ENCODE measurements at regions not wholly inside any gene's neighbourhood (a gene's known extent, or its start where the extent isn't known, plus 50 kb on each side); places are given as distances from the start of the nearest gene placed in this dataset.

DNA sequence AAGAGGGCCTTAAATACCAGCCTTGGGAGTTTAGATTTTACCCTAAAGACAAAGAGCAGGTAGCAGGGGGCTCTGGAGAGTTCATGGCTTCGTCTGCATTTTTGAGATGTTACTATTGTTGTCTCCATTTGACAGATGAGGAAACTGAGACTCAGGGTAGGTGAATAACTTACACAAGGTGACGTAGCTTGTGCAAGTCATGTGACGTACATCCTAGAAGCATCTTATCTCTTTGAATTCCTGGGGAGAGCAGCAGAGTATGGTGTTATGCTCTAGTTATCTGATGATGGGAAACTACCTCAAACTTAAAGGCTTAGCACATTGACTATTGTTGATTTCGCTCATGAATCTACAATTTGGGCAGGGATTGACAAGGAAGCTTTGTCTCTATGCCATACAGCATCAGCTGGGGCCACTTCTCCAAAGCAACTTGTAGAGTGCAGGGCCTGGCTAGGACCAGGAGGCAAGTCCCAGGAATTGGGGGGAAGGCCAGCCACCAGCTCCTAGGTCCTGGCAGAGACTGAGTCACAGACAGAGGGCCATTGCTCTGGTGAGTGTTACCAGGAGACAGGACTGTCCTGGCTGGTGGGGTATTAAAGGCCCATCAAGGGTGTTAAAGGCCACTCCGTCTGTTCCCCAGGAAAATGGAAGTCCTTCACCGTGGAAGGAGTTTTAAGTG lies 52.1 kb upstream of the TSKU start:
- no peak overlapping the region for H3K27ac ChIP-seq
- TF ChIP-seq, protein P1, sequence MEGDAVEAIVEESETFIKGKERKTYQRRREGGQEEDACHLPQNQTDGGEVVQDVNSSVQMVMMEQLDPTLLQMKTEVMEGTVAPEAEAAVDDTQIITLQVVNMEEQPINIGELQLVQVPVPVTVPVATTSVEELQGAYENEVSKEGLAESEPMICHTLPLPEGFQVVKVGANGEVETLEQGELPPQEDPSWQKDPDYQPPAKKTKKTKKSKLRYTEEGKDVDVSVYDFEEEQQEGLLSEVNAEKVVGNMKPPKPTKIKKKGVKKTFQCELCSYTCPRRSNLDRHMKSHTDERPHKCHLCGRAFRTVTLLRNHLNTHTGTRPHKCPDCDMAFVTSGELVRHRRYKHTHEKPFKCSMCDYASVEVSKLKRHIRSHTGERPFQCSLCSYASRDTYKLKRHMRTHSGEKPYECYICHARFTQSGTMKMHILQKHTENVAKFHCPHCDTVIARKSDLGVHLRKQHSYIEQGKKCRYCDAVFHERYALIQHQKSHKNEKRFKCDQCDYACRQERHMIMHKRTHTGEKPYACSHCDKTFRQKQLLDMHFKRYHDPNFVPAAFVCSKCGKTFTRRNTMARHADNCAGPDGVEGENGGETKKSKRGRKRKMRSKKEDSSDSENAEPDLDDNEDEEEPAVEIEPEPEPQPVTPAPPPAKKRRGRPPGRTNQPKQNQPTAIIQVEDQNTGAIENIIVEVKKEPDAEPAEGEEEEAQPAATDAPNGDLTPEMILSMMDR (conservative IDR thresholded peaks at IDR 0.05) = no peak
- TF ChIP-seq ZFX (IDR thresholded peaks at IDR 0.05) = no peak

DNA sequence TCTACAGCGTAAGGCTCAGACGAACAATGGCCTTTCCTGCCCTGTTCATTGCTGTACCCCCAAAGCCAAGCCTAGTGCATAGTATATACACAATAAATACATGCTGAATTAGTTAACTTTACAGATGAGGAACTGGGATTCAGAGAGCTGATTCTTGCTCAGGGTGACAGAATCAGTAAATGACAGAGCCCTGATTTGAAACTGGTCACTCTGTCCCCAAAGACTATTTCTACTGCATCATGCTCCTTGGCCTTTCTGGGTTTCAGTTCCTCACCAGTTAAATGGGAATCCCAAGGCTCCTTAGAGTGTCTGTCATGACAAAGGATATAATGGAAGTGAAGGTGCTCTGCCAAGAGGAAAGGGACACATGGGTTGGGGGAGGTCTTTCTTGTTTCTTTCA lies 50.5 kb upstream of the TSKU start:
- H3K27ac ChIP-seq = no peak overlapping the region
- no peak for TF ChIP-seq ZFX (IDR thresholded peaks at IDR 0.05)
- TF ChIP-seq, protein P1 (conservative IDR thresholded peaks at IDR 0.05) = no peak
